ENCODE measurements at regions not wholly inside any gene's neighbourhood (a gene's known extent, or its start where the extent isn't known, plus 50 kb on each side); places are given as distances from the start of the nearest gene placed in this dataset. TPM values are rescaled to one million over a fixed set of nuclear protein-coding genes. Genes with fewer than 3 reads are reported as not detected.

DNA sequence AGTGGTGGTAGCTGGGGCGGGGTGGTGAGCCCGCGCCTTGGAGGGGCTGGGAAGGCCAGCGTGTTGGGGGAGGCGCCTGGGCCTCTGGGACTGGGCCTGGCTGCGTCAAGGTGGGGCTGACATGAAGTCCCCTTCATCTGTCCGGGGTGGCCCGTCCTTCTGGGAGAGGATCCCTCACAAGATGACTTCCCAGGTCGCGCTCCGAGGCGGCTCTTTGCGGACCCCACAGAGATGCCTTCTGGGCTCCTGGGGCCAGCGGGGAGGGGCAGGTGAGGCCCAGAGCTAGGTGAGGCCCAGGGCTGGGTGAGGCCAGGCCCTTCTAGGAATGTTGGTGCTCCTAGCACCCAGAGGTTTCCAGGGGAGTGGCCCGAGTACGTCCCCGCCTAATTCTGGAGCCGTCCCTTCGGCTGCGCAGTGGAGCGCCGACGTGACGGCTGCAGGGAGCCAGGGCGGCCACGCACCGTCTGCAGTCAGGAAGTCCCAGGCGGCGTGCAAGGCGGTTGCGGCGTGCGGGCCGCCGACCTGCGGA is 58.2 kb upstream of the NUPR2 start:
- H3K9me2 ChIP-seq (ENCODE audit: insufficient read depth): no peaks in the 10 kb centered on the region
- no peak overlapping the region for H3K4me3 ChIP-seq
- no peak overlapping the region for H3K4me2 ChIP-seq
- no peak overlapping the region for H3K4me3 Mint-ChIP-seq
- ATAC-seq (no peak), DNase-seq (ENCODE audit: low spot score) (no peak)
- H3K4me1 ChIP-seq (ENCODE audit: insufficient read depth): no peaks in the 10 kb centered on the region
- H2AFZ ChIP-seq: no peak overlapping the region
- H3F3A ChIP-seq (replicated peaks; ENCODE audit: low read depth): no peaks in the 10 kb centered on the region
- no peaks in the 10 kb centered on the region for H3K79me2 ChIP-seq (replicated peaks; ENCODE audit: insufficient read depth)
- peaks cover 89% of the 10 kb centered on the region for H3K9me3 Mint-ChIP-seq
- H3K36me3 ChIP-seq (ENCODE audit: insufficient read depth): no peaks in the 10 kb centered on the region; the same call in 1 of the 2 replicates
- no peak overlapping the region for H3K27ac Mint-ChIP-seq
- peaks cover 45% of the 10 kb centered on the region for H3K36me3 Mint-ChIP-seq (ENCODE audit: low read depth)
- H3K4me1 Mint-ChIP-seq: no peaks in the 10 kb centered on the region
- H4K20me1 ChIP-seq (replicated peaks; ENCODE audit: insufficient read depth): no peaks in the 10 kb centered on the region
- H3K27me3 ChIP-seq (ENCODE audit: insufficient read depth): no peaks in the 10 kb centered on the region
- no peak overlapping the region for H3K27ac ChIP-seq (ENCODE audit: low read depth)
- TF ChIP-seq EZH2 (IDR thresholded peaks at IDR 0.05; ENCODE audit: low read depth, unreplicated experiment): no peak
- TF ChIP-seq POLR2AphosphoS5 (IDR thresholded peaks at IDR 0.05; ENCODE audit: low read depth): no peak
- TF ChIP-seq NANOG (IDR thresholded peaks at IDR 0.05; ENCODE audit: borderline replicate concordance): no peak
- TF ChIP-seq JUNB (IDR thresholded peaks at IDR 0.05; ENCODE audit: unreplicated experiment): no peak
- no peak for TF ChIP-seq ZNF114 (CRISPR knock-in tag; IDR thresholded peaks at IDR 0.05)
- TF ChIP-seq ZNF331 (CRISPR knock-in tag; IDR thresholded peaks at IDR 0.05; ENCODE audit: low read depth): no peak
- TF ChIP-seq, protein P1, sequence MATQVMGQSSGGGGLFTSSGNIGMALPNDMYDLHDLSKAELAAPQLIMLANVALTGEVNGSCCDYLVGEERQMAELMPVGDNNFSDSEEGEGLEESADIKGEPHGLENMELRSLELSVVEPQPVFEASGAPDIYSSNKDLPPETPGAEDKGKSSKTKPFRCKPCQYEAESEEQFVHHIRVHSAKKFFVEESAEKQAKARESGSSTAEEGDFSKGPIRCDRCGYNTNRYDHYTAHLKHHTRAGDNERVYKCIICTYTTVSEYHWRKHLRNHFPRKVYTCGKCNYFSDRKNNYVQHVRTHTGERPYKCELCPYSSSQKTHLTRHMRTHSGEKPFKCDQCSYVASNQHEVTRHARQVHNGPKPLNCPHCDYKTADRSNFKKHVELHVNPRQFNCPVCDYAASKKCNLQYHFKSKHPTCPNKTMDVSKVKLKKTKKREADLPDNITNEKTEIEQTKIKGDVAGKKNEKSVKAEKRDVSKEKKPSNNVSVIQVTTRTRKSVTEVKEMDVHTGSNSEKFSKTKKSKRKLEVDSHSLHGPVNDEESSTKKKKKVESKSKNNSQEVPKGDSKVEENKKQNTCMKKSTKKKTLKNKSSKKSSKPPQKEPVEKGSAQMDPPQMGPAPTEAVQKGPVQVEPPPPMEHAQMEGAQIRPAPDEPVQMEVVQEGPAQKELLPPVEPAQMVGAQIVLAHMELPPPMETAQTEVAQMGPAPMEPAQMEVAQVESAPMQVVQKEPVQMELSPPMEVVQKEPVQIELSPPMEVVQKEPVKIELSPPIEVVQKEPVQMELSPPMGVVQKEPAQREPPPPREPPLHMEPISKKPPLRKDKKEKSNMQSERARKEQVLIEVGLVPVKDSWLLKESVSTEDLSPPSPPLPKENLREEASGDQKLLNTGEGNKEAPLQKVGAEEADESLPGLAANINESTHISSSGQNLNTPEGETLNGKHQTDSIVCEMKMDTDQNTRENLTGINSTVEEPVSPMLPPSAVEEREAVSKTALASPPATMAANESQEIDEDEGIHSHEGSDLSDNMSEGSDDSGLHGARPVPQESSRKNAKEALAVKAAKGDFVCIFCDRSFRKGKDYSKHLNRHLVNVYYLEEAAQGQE (IDR thresholded peaks at IDR 0.05; ENCODE audit: unreplicated experiment): no peak
- no peak for TF ChIP-seq EZH2phosphoT487 (IDR thresholded peaks at IDR 0.05; ENCODE audit: unreplicated experiment)
- TF ChIP-seq ETS1 (IDR thresholded peaks at IDR 0.05): no peak
- TF ChIP-seq CREB1 (CRISPR knock-in tag; IDR thresholded peaks at IDR 0.05; ENCODE audit: low read depth): no peak
- TF ChIP-seq CTCF (conservative IDR thresholded peaks at IDR 0.05; ENCODE audit: low read depth in 2 of 2): no peak
- H3K27me3 Mint-ChIP-seq (ENCODE audit: insufficient read depth, low read depth, poor library complexity): peaks cover 4% of the 10 kb centered on the region

Small RNA genes in the stretch of these regions (small RNA-seq; reads per million reads assigned to genes)
- not detected for gene AC092447.9 (ENCODE audit: low replicate concordance)
- not detected for gene RNU6-1052P (ENCODE audit: low replicate concordance)
- not detected for gene RNU6-1335P (ENCODE audit: low replicate concordance)
- not detected for gene SEPT14P24 (ENCODE audit: low replicate concordance)
